Breast epithelium (tissue), 4 donors: ENCODE measurements at regions not wholly inside any gene's neighbourhood (a gene's known extent, or its start where the extent isn't known, plus 50 kb on each side); places are given as distances from the start of the nearest gene placed in this dataset.

Source experiments
- DNase-seq, 2 donors: peaks; one replicate each; pipeline ENCODE4 v3.0.0-alpha.2; 2019; ENCODE audit warnings: low spot score in 2 of 2
- H3K27ac ChIP-seq, 2 donors: fragments of 200-600 bp; sonication (generic) in 1 of 2; one replicate each; pipeline ENCODE4 v1.5.1; 2016 to 2019; ENCODE audit warnings: mild to moderate bottlenecking in 1 of 2
- H3K27me3 ChIP-seq, 2 donors: fragments of 200-600 bp; sonication (generic) in 1 of 2; one replicate each; pipeline versions ENCODE4 v1.5.1 to v1.6.0; 2017 to 2019; ENCODE audit warnings: control low read depth in 1 of 2, mild to moderate bottlenecking in 1 of 2
- H3K36me3 ChIP-seq: fragments of 200-600 bp; one replicate; pipeline ENCODE4 v1.5.1; 2019
- H3K4me1 ChIP-seq, 2 donors: fragments of 200-600 bp; sonication (generic); one replicate each; pipeline ENCODE4 v1.5.1; 2016 to 2019; ENCODE audit warnings: control low read depth in 1 of 2
- H3K4me3 ChIP-seq, 3 donors: fragments of 200-600 bp; sonication (generic); 1 replicate in 2 of 3; 2 replicates in 1 of 3; pipeline ENCODE4 v1.5.1; 2016 to 2019; ENCODE audit warnings: mild to moderate bottlenecking in 3 of 3, moderate library complexity in 2 of 3
- H3K9me3 ChIP-seq, 2 donors: fragments of 200-600 bp; sonication (generic) in 1 of 2; one replicate each; pipeline ENCODE4 v1.5.1; 2016 to 2019; ENCODE audit warnings: control low read depth in 1 of 2
- POLR2A ChIP-seq: fragments of 450-650 bp; IDR thresholded peaks from one replicate; pipeline ENCODE4 v1.6.1; 2016; ENCODE audit warnings: antibody characterized with exemption, mild to moderate bottlenecking, moderate library complexity
- POLR2AphosphoS5 ChIP-seq, 3 donors: sonication (generic); formaldehyde crosslinking; IDR thresholded peaks; one replicate each; pipeline ENCODE4 v1.6.1; 2017; ENCODE audit warnings: antibody characterized with exemption in 3 of 3
- intact Hi-C: fragments of 100-400 bp; cut with DNase I; formaldehyde crosslinking; loops from one replicate; pipeline ENCODE4 v1.15.1; 2023; ENCODE audit warnings: low total_unique reads
- TF ChIP-seq, protein P1 (sequence below), 3 donors: fragments of 450-650 bp; IDR thresholded peaks; one replicate each; pipeline ENCODE4 v1.5.1; 2016 to 2017; ENCODE audit warnings: antibody characterized with exemption in 3 of 3, mild to moderate bottlenecking in 3 of 3, moderate library complexity in 3 of 3

DNA sequence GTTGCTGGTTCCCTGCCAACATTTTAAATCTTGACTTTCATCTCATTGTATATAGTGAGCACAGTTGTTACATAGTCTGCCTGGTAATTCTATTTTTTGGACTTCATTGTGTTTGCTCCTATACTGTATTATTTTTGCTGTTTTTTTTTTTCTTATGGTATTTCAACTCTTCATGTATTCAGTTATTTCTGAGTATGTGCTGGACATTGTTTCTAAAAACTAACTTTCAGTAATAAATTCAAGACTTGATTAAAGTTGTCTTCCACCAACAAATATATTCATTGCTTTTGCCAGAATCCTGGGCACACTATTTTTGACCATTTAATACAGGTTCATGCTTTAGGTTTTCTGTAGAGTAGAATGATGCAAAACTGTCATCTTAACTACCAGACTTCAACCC, 698.3 kb downstream of the MAFB start:
- DNase-seq = no peak
- Histone ChIP-seq H3K27me3 (no peaks in the 10 kb centered on the region), H3K36me3 (no peaks in the 10 kb centered on the region), H3K9me3 (no peaks in the 10 kb centered on the region), H3K27ac (no peak overlapping the region), H3K4me1 (peaks cover 0 to 5% of the 10 kb centered on the region in 2 donors), H3K4me3 (no peak overlapping the region)
- intact Hi-C loops = no loop called here
- TF ChIP-seq POLR2AphosphoS5 (IDR thresholded peaks at IDR 0.05) = no peak
- TF ChIP-seq, protein P1, sequence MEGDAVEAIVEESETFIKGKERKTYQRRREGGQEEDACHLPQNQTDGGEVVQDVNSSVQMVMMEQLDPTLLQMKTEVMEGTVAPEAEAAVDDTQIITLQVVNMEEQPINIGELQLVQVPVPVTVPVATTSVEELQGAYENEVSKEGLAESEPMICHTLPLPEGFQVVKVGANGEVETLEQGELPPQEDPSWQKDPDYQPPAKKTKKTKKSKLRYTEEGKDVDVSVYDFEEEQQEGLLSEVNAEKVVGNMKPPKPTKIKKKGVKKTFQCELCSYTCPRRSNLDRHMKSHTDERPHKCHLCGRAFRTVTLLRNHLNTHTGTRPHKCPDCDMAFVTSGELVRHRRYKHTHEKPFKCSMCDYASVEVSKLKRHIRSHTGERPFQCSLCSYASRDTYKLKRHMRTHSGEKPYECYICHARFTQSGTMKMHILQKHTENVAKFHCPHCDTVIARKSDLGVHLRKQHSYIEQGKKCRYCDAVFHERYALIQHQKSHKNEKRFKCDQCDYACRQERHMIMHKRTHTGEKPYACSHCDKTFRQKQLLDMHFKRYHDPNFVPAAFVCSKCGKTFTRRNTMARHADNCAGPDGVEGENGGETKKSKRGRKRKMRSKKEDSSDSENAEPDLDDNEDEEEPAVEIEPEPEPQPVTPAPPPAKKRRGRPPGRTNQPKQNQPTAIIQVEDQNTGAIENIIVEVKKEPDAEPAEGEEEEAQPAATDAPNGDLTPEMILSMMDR (IDR thresholded peaks at IDR 0.05) = no peak
- TF ChIP-seq POLR2A = no peak

DNA sequence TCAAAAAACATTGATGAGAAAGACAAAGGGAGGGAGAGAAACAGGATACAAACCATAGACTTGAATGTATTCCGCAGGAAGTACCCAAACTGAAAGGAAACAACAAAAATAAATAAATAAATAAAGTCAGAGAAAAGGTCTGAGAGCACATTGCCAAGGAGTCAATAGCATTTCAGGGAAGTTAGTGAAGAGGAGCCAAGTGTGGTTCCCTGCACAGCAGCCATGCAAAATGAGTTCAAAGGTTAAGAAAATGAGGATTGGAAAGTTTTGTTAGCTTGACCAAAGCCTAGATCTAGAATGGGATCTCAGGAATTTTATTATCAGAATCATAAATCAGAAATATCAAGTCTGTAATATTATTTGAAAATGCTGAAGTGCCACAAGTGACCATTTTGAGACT, 700.0 kb downstream of the MAFB start:
- TF ChIP-seq POLR2AphosphoS5 (IDR thresholded peaks at IDR 0.05) (no peak), POLR2A (no peak)
- TF ChIP-seq, protein P1 (IDR thresholded peaks at IDR 0.05) = no peak
- intact Hi-C loops = no loop called here
- no peak for DNase-seq
- Histone ChIP-seq H3K9me3 (no peaks in the 10 kb centered on the region), H3K36me3 (no peaks in the 10 kb centered on the region), H3K27ac (no peak overlapping the region), H3K4me3 (no peak overlapping the region), H3K4me1 (peaks cover 0 to 5% of the 10 kb centered on the region in 2 donors), H3K27me3 (no peaks in the 10 kb centered on the region)

DNA sequence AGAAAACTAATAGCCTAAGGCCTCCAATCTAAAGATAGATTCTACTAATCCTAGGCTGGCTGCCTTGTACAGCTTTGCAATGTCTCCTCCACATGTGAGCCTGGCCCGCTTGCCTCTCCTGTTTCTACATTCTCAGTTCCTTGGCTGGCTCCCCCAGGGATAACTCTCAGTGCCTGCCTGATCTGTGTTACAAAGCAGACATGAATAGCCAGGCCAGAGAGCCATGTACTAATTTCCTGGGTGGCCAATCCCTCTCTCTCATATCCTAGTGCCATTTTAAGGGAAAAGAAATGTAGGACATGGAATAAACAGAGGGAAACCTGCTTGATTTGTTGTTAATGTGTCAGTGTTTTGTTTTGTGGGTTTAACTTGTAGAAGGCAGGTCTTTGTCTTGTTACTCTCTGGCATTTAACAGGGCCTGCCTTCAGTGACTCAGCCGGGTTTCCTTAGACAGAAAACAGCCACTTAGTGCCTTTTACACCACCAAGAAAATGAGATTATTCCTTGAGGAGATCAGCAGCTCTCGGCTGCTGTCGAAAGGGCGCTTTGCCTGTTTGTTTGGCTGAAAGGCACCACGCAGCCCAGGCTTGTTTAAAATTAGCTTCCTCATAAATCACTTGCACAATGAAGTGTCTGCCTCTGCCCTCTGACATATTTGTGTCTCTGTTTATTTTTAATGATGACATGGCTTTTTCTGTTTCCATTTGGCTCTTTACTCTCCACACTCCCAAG, 702.7 kb downstream of the MAFB start:
- Histone ChIP-seq H3K9me3 (no peaks in the 10 kb centered on the region), H3K27me3 (no peaks in the 10 kb centered on the region), H3K36me3 (no peaks in the 10 kb centered on the region), H3K4me1 (peaks cover 0 to 5% of the 10 kb centered on the region in 2 donors), H3K27ac (peak overlapping the region; percentile 68 to 85), H3K4me3 (peak overlapping the region in 1 of 3 donors; percentile 6)
- no peak for TF ChIP-seq POLR2A
- TF ChIP-seq POLR2AphosphoS5 (IDR thresholded peaks at IDR 0.05) = peak in 1 of 3 donors; percentile 83
- TF ChIP-seq, protein P1 (IDR thresholded peaks at IDR 0.05) = no peak
- DNase-seq = peak in 1 of 2 donors; percentile 32
- intact Hi-C loops = no loop called here

DNA sequence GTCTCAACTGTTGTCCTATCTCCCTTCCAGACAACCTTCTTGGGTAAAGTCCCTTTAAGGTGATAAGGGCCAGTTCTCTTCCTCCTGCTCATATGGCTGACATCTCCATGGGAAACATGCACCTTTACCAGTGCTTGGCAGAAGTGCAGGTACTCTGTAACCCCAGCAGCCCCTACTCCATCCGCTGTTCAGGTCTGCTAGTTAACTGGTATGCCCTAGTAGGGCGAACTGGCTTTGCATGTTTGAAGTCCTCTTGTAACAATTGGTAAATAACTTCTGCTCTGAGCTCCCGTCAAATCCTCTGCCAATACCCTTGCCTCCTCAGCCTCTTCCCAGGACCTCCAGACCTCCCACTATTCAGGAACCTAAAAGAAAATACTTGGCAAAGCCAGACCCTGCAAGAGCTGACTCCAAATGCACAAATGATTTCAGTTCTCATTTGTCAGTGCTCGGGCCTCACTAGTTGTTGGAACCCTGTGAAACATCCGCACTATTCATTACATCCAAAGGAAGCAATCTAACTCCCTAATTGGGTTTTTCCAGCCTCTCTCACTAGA, 703.7 kb downstream of the MAFB start:
- H3K9me3 ChIP-seq = no peaks in the 10 kb centered on the region
- H3K4me3 ChIP-seq = no peak overlapping the region
- H3K4me1 ChIP-seq = peaks cover 0 to 5% of the 10 kb centered on the region in 2 donors
- H3K36me3 ChIP-seq = no peaks in the 10 kb centered on the region
- H3K27me3 ChIP-seq = no peaks in the 10 kb centered on the region
- TF ChIP-seq, protein P1 (IDR thresholded peaks at IDR 0.05) = no peak
- H3K27ac ChIP-seq = peak overlapping the region; percentile 68 to 85
- intact Hi-C loops = no loop called here
- no peak for DNase-seq

DNA sequence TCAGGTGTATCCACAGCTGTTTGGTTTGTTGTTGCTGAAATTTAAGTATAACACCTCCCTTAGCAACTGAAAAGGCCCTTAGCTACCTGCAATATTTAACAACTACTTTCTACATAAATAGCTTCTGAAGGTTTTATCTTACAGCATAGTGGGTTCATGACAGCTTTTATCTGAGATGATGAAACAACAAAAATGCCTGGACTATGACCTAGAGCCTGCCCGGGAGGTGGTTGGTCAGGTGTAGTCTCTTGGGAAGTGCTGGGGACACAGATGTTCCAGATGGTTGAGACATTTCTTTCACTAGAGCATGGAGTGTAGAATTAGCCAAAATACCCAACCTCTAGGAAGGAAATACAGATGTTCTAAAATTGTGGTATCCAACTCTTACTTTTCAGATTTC, 705.4 kb downstream of the MAFB start:
- H3K27ac ChIP-seq = no peak overlapping the region
- H3K9me3 ChIP-seq = no peaks in the 10 kb centered on the region
- TF ChIP-seq POLR2AphosphoS5 (IDR thresholded peaks at IDR 0.05) (no peak), POLR2A (no peak)
- TF ChIP-seq, protein P1 (IDR thresholded peaks at IDR 0.05) = no peak
- DNase-seq = no peak
- H3K4me1 ChIP-seq = peaks cover 0 to 5% of the 10 kb centered on the region in 2 donors
- no peak overlapping the region for H3K4me3 ChIP-seq
- no peaks in the 10 kb centered on the region for H3K36me3 ChIP-seq
- no peaks in the 10 kb centered on the region for H3K27me3 ChIP-seq
- intact Hi-C loops = no loop called here
